Endothelial cell (in vitro differentiated cells): ENCODE measurements at regions not wholly inside any gene's neighbourhood (a gene's known extent, or its start where the extent isn't known, plus 50 kb on each side); places are given as distances from the start of the nearest gene placed in this dataset.

Experiments
- DNase-seq: peaks from one replicate; pipeline ENCODE4 v3.0.0; 2021; ENCODE audit warnings: low spot score
- H3K27ac Mint-ChIP-seq: one replicate; pipeline ENCODE4 v1.8.0; 2021; ENCODE audit warnings: mixed read lengths, inconsistent platforms; ENCODE audit not compliant: unreplicated experiment
- H3K27me3 Mint-ChIP-seq: one replicate; pipeline ENCODE4 v1.8.0; 2021; ENCODE audit warnings: mild to moderate bottlenecking, moderate library complexity, mixed read lengths, inconsistent platforms; ENCODE audit not compliant: unreplicated experiment
- H3K36me3 Mint-ChIP-seq: one replicate; pipeline ENCODE4 v1.8.0; 2021; ENCODE audit warnings: mild to moderate bottlenecking, low read depth, mixed read lengths, inconsistent platforms; ENCODE audit not compliant: unreplicated experiment
- H3K4me1 Mint-ChIP-seq: one replicate; pipeline ENCODE4 v1.8.0; 2021; ENCODE audit warnings: mild to moderate bottlenecking, mixed read lengths, inconsistent platforms; ENCODE audit not compliant: unreplicated experiment
- H3K4me3 Mint-ChIP-seq: one replicate; pipeline ENCODE4 v1.8.0; 2021; ENCODE audit warnings: mild to moderate bottlenecking, mixed read lengths, inconsistent platforms; ENCODE audit not compliant: unreplicated experiment
- H3K9me3 Mint-ChIP-seq: one replicate; pipeline ENCODE4 v1.8.0; 2021; ENCODE audit warnings: mixed read lengths, inconsistent platforms; ENCODE audit not compliant: unreplicated experiment
- TF ChIP-seq, protein P1 (sequence below): fragments of 200-600 bp; sonication (generic); IDR thresholded peaks from one replicate; pipeline ENCODE4 v1.5.0; 2021; ENCODE audit warnings: antibody characterized with exemption; ENCODE audit not compliant: unreplicated experiment

DNA sequence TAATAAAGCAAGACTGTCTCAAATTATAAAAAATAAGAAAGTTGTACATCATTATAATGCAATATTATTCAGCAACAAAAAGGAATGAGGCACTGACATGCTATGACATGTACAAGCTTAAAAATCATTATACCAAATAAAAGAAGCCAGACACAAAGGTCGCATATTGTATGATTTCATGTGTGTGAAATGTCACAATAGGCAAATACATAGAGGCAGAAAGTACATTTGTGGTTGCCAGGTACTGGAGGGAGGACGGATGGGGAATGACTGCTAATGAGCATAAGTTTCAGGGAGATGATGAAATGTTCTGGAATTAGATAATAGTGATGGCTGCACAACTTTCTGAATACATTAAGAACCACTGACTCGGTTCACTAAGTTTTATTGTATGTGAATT is 73.6 kb upstream of the NBPF3 start:
- no peak overlapping the region for H3K27ac Mint-ChIP-seq
- peaks cover 9% of the 10 kb centered on the region for H3K27me3 Mint-ChIP-seq

GRCh38 chr1:21365036-21365435 is 74.8 kb upstream of the ECE1 start:
- Mint-ChIP-seq H3K9me3 (no peaks in the 10 kb centered on the region), H3K4me1 (peaks cover 2% of the 10 kb centered on the region), H3K36me3 (no peaks in the 10 kb centered on the region), H3K4me3 (no peak overlapping the region), H3K27ac (no peak overlapping the region), H3K27me3 (peaks cover 9% of the 10 kb centered on the region)
- TF ChIP-seq, protein P1, sequence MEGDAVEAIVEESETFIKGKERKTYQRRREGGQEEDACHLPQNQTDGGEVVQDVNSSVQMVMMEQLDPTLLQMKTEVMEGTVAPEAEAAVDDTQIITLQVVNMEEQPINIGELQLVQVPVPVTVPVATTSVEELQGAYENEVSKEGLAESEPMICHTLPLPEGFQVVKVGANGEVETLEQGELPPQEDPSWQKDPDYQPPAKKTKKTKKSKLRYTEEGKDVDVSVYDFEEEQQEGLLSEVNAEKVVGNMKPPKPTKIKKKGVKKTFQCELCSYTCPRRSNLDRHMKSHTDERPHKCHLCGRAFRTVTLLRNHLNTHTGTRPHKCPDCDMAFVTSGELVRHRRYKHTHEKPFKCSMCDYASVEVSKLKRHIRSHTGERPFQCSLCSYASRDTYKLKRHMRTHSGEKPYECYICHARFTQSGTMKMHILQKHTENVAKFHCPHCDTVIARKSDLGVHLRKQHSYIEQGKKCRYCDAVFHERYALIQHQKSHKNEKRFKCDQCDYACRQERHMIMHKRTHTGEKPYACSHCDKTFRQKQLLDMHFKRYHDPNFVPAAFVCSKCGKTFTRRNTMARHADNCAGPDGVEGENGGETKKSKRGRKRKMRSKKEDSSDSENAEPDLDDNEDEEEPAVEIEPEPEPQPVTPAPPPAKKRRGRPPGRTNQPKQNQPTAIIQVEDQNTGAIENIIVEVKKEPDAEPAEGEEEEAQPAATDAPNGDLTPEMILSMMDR = no peak
- no peak for DNase-seq

More for the DNA sequence above, 73.6 kb upstream of the NBPF3 start:
- Mint-ChIP-seq H3K4me1 (peaks cover 2% of the 10 kb centered on the region), H3K4me3 (no peak overlapping the region), H3K9me3 (no peaks in the 10 kb centered on the region), H3K36me3 (no peaks in the 10 kb centered on the region)
- TF ChIP-seq, protein P1 = no peak
- no peak for DNase-seq

GRCh38 chr1:21362096-21362495 is 71.8 kb upstream of the ECE1 start:
- no peak for DNase-seq

GRCh38 chr1:21361506-21361905 is 71.2 kb upstream of the ECE1 start:
- Mint-ChIP-seq H3K27me3 (peaks cover 8% of the 10 kb centered on the region), H3K4me3 (no peak overlapping the region), H3K27ac (no peak overlapping the region), H3K4me1 (no peaks in the 10 kb centered on the region), H3K9me3 (no peaks in the 10 kb centered on the region), H3K36me3 (no peaks in the 10 kb centered on the region)
- TF ChIP-seq, protein P1 = no peak
- DNase-seq = no peak

More at GRCh38 chr1:21362096-21362495, 71.8 kb upstream of the ECE1 start:
- H3K9me3 Mint-ChIP-seq = no peaks in the 10 kb centered on the region
- no peaks in the 10 kb centered on the region for H3K4me1 Mint-ChIP-seq
- H3K27ac Mint-ChIP-seq = no peak overlapping the region
- H3K4me3 Mint-ChIP-seq = no peak overlapping the region
- H3K36me3 Mint-ChIP-seq = no peaks in the 10 kb centered on the region
- TF ChIP-seq, protein P1 = no peak
- H3K27me3 Mint-ChIP-seq = peaks cover 6% of the 10 kb centered on the region

- Mint-ChIP-seq H3K27me3 (peaks cover 6% of the 10 kb centered on the region), H3K4me3 (no peak overlapping the region), H3K27ac (no peak overlapping the region), H3K9me3 (no peaks in the 10 kb centered on the region), H3K36me3 (no peaks in the 10 kb centered on the region), H3K4me1 (no peaks in the 10 kb centered on the region)
- TF ChIP-seq, protein P1 = no peak
- DNase-seq = no peak
These were observed 66.9 kb upstream of the ECE1 start for GRCh38 chr1:21357161-21357560.
